Putamen (tissue), 1 donor: ENCODE measurements at regions not wholly inside any gene's neighbourhood (a gene's known extent, or its start where the extent isn't known, plus 50 kb on each side); places are given as distances from the start of the nearest gene placed in this dataset.

ENCODE experiments used
- DNase-seq: peaks from one replicate; pipeline ENCODE4 v3.0.0-alpha.2; 2016; ENCODE audit warnings: low spot score

GRCh38 chr6:139438775-139439174 lies 64.3 kb upstream of the CITED2 start:
- no peak for DNase-seq

- DNase-seq: no peak
Observed at GRCh38 chr6:139436957-139437348, 62.5 kb upstream of the CITED2 start.

DNA sequence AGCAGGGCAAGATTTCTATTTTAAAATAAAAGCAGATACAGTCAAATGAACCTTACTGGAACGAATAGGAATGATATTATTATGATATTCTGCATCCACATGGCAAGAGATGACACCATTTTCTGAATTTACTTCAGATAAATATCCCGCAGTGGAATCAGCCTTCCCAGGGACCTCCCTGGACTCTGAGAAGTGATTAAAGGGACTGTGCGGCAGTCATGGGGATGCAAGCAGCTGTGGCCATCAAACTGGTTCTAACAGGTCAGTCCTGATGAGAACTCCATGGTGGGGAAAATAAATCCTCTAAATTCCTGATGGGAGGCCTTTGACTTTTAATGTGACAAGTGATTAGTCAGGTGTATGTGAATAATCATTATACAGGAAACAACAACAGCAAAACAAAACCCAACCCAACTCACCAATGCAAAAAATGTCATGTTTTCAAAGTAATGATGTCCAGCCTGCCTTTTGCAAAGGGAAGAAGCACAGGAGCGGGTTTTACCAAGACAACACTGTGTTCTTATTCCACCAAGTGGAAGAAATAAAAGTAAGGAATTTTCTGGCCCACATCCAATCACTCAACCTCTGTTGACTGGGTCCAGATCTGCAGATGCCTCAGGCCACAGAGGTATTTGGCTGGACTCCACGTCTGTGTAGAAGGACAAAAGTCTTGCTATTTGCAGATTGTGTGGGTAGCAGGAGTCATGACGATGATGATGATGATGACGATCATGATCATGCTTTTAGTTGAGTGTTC lies 61.9 kb upstream of the CITED2 start:
- no peak for DNase-seq

DNA sequence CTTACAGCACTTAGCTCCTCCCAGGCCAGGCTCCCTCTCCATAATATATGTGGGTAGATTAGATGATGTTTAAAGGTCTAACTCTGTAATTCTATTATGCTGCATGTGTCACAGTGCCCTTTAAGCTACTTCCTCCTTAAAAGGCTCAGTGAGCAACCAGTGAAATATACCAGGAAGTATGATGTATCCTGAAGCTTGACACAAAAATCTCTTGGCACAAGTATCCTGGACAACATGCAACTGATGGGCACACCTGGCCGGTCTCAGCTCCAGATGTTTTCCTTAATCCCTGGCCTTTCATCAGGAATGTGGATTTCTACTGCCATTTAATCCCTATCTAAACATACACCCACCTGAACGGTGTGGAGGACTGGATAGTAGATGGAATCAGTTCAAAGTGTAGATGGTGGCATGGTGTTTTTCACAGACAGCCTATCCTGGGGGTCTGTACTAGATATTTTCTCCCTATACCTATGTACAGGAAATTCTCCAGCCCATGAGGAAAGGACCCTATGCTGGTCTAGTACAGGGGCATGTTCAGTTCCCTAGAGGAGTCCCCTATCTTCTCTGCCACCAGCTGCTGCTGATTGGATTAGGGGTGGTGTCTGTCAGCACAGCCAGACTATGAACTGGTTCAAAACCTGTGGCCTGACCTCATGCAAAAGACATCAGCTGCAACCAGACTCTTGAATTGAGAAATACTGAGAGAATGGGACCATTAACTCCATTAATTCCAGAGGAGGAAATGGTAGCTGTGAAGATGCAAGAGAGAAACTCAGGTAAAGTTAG lies 59.4 kb upstream of the CITED2 start:
- no peak for DNase-seq

- DNase-seq: no peak
Observed at GRCh38 chr6:139431602-139431956, 57.1 kb upstream of the CITED2 start.

DNA sequence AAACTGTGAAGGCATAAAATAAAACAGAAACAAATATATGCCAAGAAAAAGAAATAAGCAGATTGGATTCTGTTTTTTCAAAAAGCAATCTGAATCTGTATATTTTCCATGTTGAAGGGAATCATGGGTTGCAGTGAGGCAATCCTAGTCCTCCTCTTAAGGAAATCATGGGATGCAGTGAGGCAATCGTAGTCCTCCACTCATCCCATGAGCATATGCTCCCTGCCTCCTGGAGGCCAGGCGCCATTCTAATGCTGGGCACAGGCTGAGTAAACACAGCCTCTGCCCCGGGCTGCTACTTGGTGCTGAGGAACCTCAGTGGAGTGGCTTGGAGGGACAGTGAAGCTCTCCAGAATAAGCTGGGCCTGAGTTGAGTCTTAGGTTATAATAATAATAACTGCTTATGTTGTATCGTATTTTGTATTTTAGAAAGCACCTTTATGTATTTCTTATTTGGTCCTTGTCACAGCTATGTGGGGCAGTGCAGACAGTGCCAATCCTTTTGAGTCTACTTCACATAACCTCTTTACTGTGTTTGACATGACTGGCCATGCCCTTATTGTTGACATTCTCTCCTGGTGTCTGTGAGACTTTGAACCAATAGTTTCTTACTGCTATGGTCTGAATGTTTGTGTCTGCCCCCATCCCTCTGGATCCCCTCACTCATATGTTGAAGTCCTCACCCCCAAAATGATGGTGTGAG lies 56.6 kb upstream of the CITED2 start:
- DNase-seq: no peak

GRCh38 chr6:139429580-139430145 lies 55.2 kb upstream of the CITED2 start:
- DNase-seq: no peak

- no peak for DNase-seq
Observed at GRCh38 chr6:139427199-139427598, 52.8 kb upstream of the CITED2 start.

DNA sequence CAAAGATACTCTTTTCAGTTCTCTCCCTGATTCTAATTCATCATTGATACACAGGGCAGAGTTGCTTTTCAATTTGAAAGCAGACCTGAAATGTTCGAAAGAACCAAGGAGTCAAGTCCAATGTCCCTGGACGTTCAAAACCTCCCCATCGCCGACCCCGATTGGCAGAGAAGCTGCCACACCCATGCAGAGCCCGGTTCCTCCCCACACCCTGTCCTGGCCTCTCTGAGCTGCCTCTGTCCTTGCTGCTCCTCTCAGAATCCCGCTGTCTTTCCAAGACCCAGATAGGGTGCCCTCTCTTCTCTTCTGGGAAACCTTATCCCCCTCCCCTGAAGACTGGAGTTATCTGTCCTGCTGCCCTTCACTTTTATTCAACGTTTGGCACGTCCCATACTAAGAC lies 52.3 kb upstream of the CITED2 start:
- no peak for DNase-seq

DNA sequence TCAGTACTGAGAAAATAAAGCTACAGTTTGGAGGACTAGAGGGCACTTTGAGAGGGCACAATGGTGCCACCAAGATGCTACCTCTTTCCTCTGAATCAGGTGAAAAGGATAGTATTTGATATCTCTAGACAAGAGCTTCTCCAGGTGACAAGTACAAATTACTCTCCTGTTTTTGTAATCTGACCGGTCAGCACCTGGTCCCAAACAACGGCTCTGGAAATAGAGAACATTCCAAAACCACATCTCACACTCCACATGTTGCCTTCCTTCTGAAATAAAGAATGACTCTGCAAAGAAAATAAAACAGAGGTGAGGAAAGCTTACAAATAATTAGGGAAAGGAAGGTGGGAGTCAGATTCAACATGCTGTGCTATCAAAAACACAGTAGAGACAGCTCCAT lies 51.3 kb upstream of the CITED2 start:
- no peak for DNase-seq

DNA sequence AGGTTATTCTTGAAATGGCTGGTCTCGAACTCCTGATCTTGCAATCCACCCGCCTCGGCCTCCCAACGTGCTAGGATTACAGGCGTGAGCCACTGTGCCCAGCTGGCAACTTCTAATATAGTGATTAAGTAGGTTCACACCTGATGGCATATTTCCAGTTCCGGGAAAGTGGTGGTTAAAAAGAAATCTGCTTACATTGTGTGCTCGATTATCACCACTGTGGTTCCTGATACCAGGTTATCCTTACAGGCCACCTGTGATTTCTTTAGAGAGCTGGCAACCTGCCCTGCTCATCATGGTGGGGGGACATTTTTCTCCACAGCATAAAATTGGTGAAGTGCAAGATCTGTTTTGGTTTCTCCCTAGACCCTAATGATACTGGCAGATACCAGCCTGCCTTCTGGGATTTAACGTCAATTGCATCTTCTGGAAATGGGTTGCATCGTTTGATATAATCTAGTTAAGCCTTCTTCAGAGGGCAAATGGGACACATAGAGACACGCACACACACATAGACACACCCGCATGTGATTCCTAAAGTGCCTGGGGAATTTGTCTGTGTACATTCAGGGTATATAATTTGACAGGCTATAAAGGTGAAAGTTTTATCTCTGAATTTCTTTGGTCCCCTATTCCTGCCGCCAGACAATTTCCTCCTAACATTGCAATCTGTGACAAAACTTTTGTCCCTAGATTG lies 49.7 kb upstream of the CITED2 start:
- DNase-seq: no peak
